Endothelial cell of umbilical vein (primary cell): ENCODE measurements at regions not wholly inside any gene's neighbourhood (a gene's known extent, or its start where the extent isn't known, plus 50 kb on each side); places are given as distances from the start of the nearest gene placed in this dataset.

Source experiments
- BruUV-seq: library from RNA; stranded (reverse); fragments of 400-500 nt; replicated peaks from 2 replicates; lab custom pipeline; 2021; lab: Mats Ljungman, UMichigan
- CTCF ChIA-PET: fragments of 300-600, 350-600 bp; sonication (Branson Sonifier 250); formaldehyde crosslinking; loops from one replicate; lab custom pipeline; 2021; ENCODE audit warnings: antibody characterized with exemption, inconsistent platforms; lab: Charles Lee
- POLR2A ChIA-PET: fragments of 300-600, 350-600 bp; sonication (Branson Sonifier 250); formaldehyde crosslinking; loops from one replicate; lab custom pipeline; 2021; ENCODE audit warnings: antibody characterized with exemption, inconsistent platforms; lab: Charles Lee
- DNase-seq: peaks from one replicate; pipeline ENCODE4 v3.0.0-alpha.2; 2011; ENCODE audit warnings: low read depth, low spot score
- FAIRE-seq: peaks from 2 replicates; lab custom pipeline; 2011; peaks lifted over from hg19 to GRCh38; lab: Jason Lieb, UNC
- H2AFZ ChIP-seq: 2 replicates; pipeline ENCODE4 v1.6.0; 2012; ENCODE audit warnings: low read depth, low read length, control low read depth, inconsistent platforms
- H3K27ac ChIP-seq: 2 replicates; pipeline ENCODE4 v1.5.1; 2011; ENCODE audit warnings: low read depth, mild to moderate bottlenecking, control low read depth, low read length, moderate library complexity; ENCODE audit not compliant: insufficient read depth
- H3K27me3 ChIP-seq, 2 experiments: 2 replicates each; pipeline versions ENCODE4 v1.6.0 to v1.6.1; 2011; ENCODE audit warnings: low read length in 2 of 2, mixed read lengths in 1 of 2; ENCODE audit not compliant: control insufficient read depth in 2 of 2, insufficient read depth in 2 of 2
- H3K36me3 ChIP-seq, 2 experiments: 2 replicates in 1 of 2; 3 replicates in 1 of 2; pipeline ENCODE4 v1.5.1; 2011; ENCODE audit warnings: low read length in 2 of 2, mild to moderate bottlenecking in 1 of 2, moderate library complexity in 1 of 2; ENCODE audit not compliant: control insufficient read depth in 2 of 2, insufficient read depth in 2 of 2; ENCODE audit errors: extremely low read depth in 1 of 2
- H3K4me1 ChIP-seq: 3 replicates; pipeline ENCODE4 v1.5.1; 2011; ENCODE audit warnings: mild to moderate bottlenecking, low read length; ENCODE audit not compliant: control insufficient read depth, insufficient read depth; ENCODE audit errors: extremely low read depth
- H3K4me2 ChIP-seq: 2 replicates; pipeline ENCODE4 v1.6.1; 2011; ENCODE audit warnings: low read length, control low read depth, mixed read lengths; ENCODE audit not compliant: insufficient read depth
- H3K4me3 ChIP-seq, 3 experiments: fragments of 200-600 bp in 1 of 3; sonication (generic), shearing (Covaris generic) in 1 of 3; replicated peaks in 1 of 3; 2 replicates each; pipeline ENCODE4 v1.5.1; 2011 to 2016; ENCODE audit warnings: control low read depth in 3 of 3, low read length in 3 of 3, mild to moderate bottlenecking in 2 of 3, inconsistent platforms in 1 of 3, low read depth in 1 of 3, moderate library complexity in 1 of 3; ENCODE audit not compliant: insufficient read depth in 1 of 3
- H3K79me2 ChIP-seq: 2 replicates; pipeline ENCODE4 v1.6.0; 2012; ENCODE audit warnings: low read length, inconsistent platforms; ENCODE audit not compliant: control insufficient read depth, insufficient read depth
- H3K9ac ChIP-seq: replicated peaks from 2 replicates; pipeline ENCODE3; 2011; ENCODE audit warnings: low read length, control low read depth; ENCODE audit not compliant: insufficient read depth; ENCODE audit errors: extremely low read depth
- H3K9me1 ChIP-seq: replicated peaks from 3 replicates; pipeline ENCODE4 v1.6.0; 2011; ENCODE audit warnings: mild to moderate bottlenecking, low read length; ENCODE audit not compliant: control insufficient read depth, insufficient read depth; ENCODE audit errors: extremely low read depth
- H3K9me3 ChIP-seq: replicated peaks from 2 replicates; pipeline ENCODE4 v1.5.1; 2012; ENCODE audit warnings: low read length, inconsistent platforms; ENCODE audit not compliant: control insufficient read depth, insufficient read depth
- H4K20me1 ChIP-seq: replicated peaks from 2 replicates; pipeline ENCODE3; 2011; ENCODE audit warnings: mild to moderate bottlenecking, low read length; ENCODE audit not compliant: control insufficient read depth, insufficient read depth; ENCODE audit errors: extremely low read depth
- EZH2 ChIP-seq: IDR thresholded peaks from 2 replicates; pipeline ENCODE4 v1.6.1; 2012; ENCODE audit warnings: borderline replicate concordance, low read depth, mild to moderate bottlenecking, moderate library complexity, low read length, inconsistent platforms; ENCODE audit not compliant: severe bottlenecking
- FOS ChIP-seq: IDR thresholded peaks from 2 replicates; pipeline ENCODE4 v1.6.1; 2011; ENCODE audit warnings: mild to moderate bottlenecking, low read length, moderate library complexity, borderline replicate concordance; ENCODE audit not compliant: insufficient read depth
- GATA2 ChIP-seq: IDR thresholded peaks from 2 replicates; pipeline ENCODE4 v1.7.0; 2011; ENCODE audit warnings: low read depth, mild to moderate bottlenecking, moderate library complexity, mixed read lengths, low read length; ENCODE audit not compliant: insufficient read length, insufficient read depth
- JUN ChIP-seq: IDR thresholded peaks from 2 replicates; pipeline ENCODE4 v1.6.1; 2011; ENCODE audit warnings: borderline replicate concordance, low read depth; ENCODE audit not compliant: insufficient read length, insufficient read depth
- MYC ChIP-seq: IDR thresholded peaks from one replicate; pipeline ENCODE4 v1.6.1; 2011; ENCODE audit warnings: mild to moderate bottlenecking, low read depth, low read length
- POLR2A ChIP-seq: IDR thresholded peaks from 2 replicates; pipeline ENCODE4 v1.6.1; 2012; ENCODE audit warnings: low read depth, mild to moderate bottlenecking, control low read depth, low read length
- POLR2AphosphoS5 ChIP-seq: IDR thresholded peaks from 2 replicates; pipeline ENCODE4 v1.6.1; 2012; ENCODE audit warnings: low read depth, mild to moderate bottlenecking, control low read depth, low read length, moderate library complexity; ENCODE audit not compliant: insufficient read depth
- dilution Hi-C: fragments of 300-500 bp; cut with MboI; formaldehyde crosslinking; loops from one replicate; pipeline ENCODE4 v1.15.0; 2019; ENCODE audit warnings: low sequenced_read_pairs; ENCODE audit not compliant: extremely low pct_ligation_motif_present
- intact Hi-C: fragments of 100-400 bp; cut with micrococcal nuclease; formaldehyde crosslinking; loops from one replicate; pipeline ENCODE4 v1.10.0; 2022
- TF ChIP-seq, protein P1 (sequence below): IDR thresholded peaks from 2 replicates; pipeline ENCODE4 v1.6.1; 2011; ENCODE audit not compliant: insufficient read depth, insufficient read length
- TF ChIP-seq, protein P2 (sequence below), 2 donors: IDR thresholded peaks; 1 replicate in 1 of 2; 2 replicates in 1 of 2; pipeline ENCODE4 v1.5.1; 2011; ENCODE audit warnings: low read length in 2 of 2, mild to moderate bottlenecking in 2 of 2, moderate library complexity in 2 of 2, control low read depth in 1 of 2, inconsistent platforms in 1 of 2, low read depth in 1 of 2; ENCODE audit not compliant: insufficient read depth in 1 of 2; ENCODE audit errors: extremely low read depth in 1 of 2

DNA sequence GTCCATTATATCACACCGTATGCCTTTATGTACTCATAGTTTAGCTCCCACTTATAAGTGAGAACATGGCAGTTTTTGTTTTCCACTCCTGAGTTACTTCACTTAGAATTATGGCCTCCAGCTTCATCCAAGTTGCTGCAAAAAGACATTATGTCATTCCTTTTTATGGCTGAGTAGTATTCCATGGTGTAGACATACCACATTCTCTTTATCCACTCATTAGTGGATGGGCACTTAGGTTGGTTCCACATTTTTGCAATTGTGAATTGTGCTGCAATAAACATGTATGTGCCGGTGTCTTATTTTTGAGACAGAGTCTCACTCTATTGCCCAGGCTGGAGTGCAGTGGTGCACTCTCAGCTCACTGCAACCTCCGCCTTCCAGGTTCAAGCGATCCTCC, 74.1 kb upstream of the IQSEC1 start:
- Histone ChIP-seq H4K20me1 (no peaks in the 10 kb centered on the region), H3K27me3 (no peaks in the 10 kb centered on the region), H3K27ac (no peak overlapping the region), H3K9me1 (no peaks in the 10 kb centered on the region), H3K79me2 (no peaks in the 10 kb centered on the region), H3K9ac (no peak overlapping the region), H3K4me1 (no peaks in the 10 kb centered on the region), H3K4me3 (no peak overlapping the region), H3K36me3 (no peaks in the 10 kb centered on the region), H3K4me2 (no peak overlapping the region), H2AFZ (no peak overlapping the region), H3K9me3 (no peaks in the 10 kb centered on the region)
- ChIA-PET CTCF (interaction anchor here (1.0 kb wide), 1 partner anchor 55 kb away, joined by 6 read pairs; no protein-coding TSS in a partner anchor), POLR2A (no interaction called here)
- TF ChIP-seq POLR2A = no peak
- intact Hi-C loops = no loop called here
- BruUV-seq = no TSS peak
- dilution Hi-C loops = no loop called here
- no peak for FAIRE-seq
- no peak for DNase-seq

DNA sequence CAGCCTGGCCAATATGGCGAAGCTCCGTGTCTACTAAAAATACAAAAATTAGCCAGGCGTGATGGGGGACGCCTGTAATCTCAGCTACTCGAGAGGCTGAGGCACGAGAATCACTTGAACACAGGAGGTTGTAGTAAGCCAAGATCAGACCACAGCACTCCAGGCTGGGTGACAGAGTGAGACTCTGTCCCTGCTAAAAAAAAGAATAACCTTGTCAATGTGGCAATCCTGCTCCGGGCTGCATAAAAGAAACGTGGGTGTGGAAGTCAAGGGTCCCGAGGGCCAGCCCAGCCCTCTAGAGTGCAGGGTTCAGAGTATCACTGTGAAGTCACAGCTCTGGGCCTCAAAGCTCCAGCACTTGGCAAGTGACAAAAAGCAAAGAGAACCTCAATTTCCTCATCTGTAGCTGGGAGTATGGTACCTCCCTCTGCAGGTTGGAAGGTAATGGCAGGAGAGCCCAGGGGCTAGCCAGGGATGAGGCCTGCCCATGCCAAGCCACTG, 73.5 kb upstream of the IQSEC1 start:
- Histone ChIP-seq H2AFZ (no peak overlapping the region), H3K4me2 (no peak overlapping the region), H3K4me3 (no peak overlapping the region), H3K36me3 (no peaks in the 10 kb centered on the region), H4K20me1 (no peaks in the 10 kb centered on the region), H3K9me1 (no peaks in the 10 kb centered on the region), H3K79me2 (no peaks in the 10 kb centered on the region), H3K27me3 (no peaks in the 10 kb centered on the region), H3K4me1 (no peaks in the 10 kb centered on the region), H3K9me3 (no peaks in the 10 kb centered on the region), H3K9ac (no peak overlapping the region), H3K27ac (no peak overlapping the region)
- CTCF ChIA-PET = interaction anchor here (1.0 kb wide), 1 partner anchor 55 kb away, joined by 6 read pairs; no protein-coding TSS in a partner anchor
- no TSS peak for BruUV-seq
- FAIRE-seq = no peak
- POLR2A ChIA-PET = no interaction called here
- no peak for TF ChIP-seq EZH2
- TF ChIP-seq, protein P1, sequence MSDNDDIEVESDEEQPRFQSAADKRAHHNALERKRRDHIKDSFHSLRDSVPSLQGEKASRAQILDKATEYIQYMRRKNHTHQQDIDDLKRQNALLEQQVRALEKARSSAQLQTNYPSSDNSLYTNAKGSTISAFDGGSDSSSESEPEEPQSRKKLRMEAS = no peak
- TF ChIP-seq, protein P2, sequence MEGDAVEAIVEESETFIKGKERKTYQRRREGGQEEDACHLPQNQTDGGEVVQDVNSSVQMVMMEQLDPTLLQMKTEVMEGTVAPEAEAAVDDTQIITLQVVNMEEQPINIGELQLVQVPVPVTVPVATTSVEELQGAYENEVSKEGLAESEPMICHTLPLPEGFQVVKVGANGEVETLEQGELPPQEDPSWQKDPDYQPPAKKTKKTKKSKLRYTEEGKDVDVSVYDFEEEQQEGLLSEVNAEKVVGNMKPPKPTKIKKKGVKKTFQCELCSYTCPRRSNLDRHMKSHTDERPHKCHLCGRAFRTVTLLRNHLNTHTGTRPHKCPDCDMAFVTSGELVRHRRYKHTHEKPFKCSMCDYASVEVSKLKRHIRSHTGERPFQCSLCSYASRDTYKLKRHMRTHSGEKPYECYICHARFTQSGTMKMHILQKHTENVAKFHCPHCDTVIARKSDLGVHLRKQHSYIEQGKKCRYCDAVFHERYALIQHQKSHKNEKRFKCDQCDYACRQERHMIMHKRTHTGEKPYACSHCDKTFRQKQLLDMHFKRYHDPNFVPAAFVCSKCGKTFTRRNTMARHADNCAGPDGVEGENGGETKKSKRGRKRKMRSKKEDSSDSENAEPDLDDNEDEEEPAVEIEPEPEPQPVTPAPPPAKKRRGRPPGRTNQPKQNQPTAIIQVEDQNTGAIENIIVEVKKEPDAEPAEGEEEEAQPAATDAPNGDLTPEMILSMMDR (IDR thresholded peaks at IDR 0.05; ENCODE audit: extremely low read depth in 1 of 2, insufficient read depth in 1 of 2, low read depth in 1 of 2, low read length in 2 of 2) = no peak
- no peak for TF ChIP-seq POLR2A
- no peak for TF ChIP-seq JUN
- no peak for TF ChIP-seq MYC
- TF ChIP-seq FOS = no peak
- TF ChIP-seq POLR2AphosphoS5 = no peak
- TF ChIP-seq GATA2 = no peak
- DNase-seq = no peak
- intact Hi-C loops (no loop called here), dilution Hi-C loops (no loop called here)
